Hepatocyte (in vitro differentiated cells): ENCODE measurements at regions not wholly inside any gene's neighbourhood (a gene's known extent, or its start where the extent isn't known, plus 50 kb on each side); places are given as distances from the start of the nearest gene placed in this dataset.
"Not testable (repeated sequence)": the region's sequence is repeated elsewhere in the genome, so short reads cannot be mapped to it uniquely, and the experiment has no call there.

Source experiments
- DNase-seq: peaks from one replicate; pipeline ENCODE4 v3.0.0-alpha.2; 2016; ENCODE audit warnings: low spot score
- H2AFZ ChIP-seq: fragments of 200-600 bp; sonication (generic); 2 replicates; pipeline ENCODE4 v1.6.0; 2016; ENCODE audit warnings: antibody characterized with exemption, mild to moderate bottlenecking
- H3K27ac ChIP-seq: fragments of 200-600 bp; sonication (generic); 2 replicates; pipeline ENCODE4 v1.5.1; 2016; ENCODE audit warnings: mild to moderate bottlenecking
- H3K27me3 ChIP-seq: fragments of 200-600 bp; sonication (generic); 2 replicates; pipeline ENCODE4 v1.6.1; 2016
- H3K36me3 ChIP-seq: fragments of 200-600 bp; sonication (generic); replicated peaks from 2 replicates; pipeline ENCODE4 v1.5.1; 2016; ENCODE audit warnings: low read depth; ENCODE audit not compliant: insufficient read depth
- H3K4me1 ChIP-seq: fragments of 200-600 bp; sonication (generic); 2 replicates; pipeline ENCODE4 v1.5.1; 2016; ENCODE audit warnings: mild to moderate bottlenecking, moderate library complexity; ENCODE audit not compliant: insufficient read depth
- H3K4me2 ChIP-seq: fragments of 200-600 bp; sonication (generic); 2 replicates; pipeline ENCODE4 v1.6.0; 2016
- H3K4me3 ChIP-seq: fragments of 200-600 bp; sonication (generic); 2 replicates; pipeline ENCODE4 v1.5.1; 2016; ENCODE audit warnings: mild to moderate bottlenecking
- H3K79me2 ChIP-seq: fragments of 200-600 bp; sonication (generic); 2 replicates; pipeline ENCODE4 v1.6.0; 2017; ENCODE audit warnings: mild to moderate bottlenecking
- H3K9me2 ChIP-seq: fragments of 200-600 bp; sonication (generic); replicated peaks from 2 replicates; pipeline ENCODE4 v1.6.0; 2017; ENCODE audit warnings: mild to moderate bottlenecking; ENCODE audit not compliant: insufficient read depth
- H3K9me3 ChIP-seq: fragments of 200-600 bp; sonication (generic); 2 replicates; pipeline ENCODE4 v1.5.1; 2016; ENCODE audit warnings: low read depth, mild to moderate bottlenecking
- H4K20me1 ChIP-seq: fragments of 200-600 bp; sonication (generic); 2 replicates; pipeline ENCODE4 v1.6.0; 2016; ENCODE audit warnings: mild to moderate bottlenecking; ENCODE audit not compliant: insufficient read depth, poor library complexity, severe bottlenecking
- CTCF ChIP-seq: fragments of 200-600 bp; sonication (generic); IDR thresholded peaks from 2 replicates; pipeline ENCODE4 v1.5.1; 2016; ENCODE audit warnings: antibody characterized with exemption, mild to moderate bottlenecking; ENCODE audit not compliant: poor library complexity
- EZH2 ChIP-seq: fragments of 200-600 bp; sonication (generic); IDR thresholded peaks from 2 replicates; pipeline ENCODE4 v1.6.1; 2016; ENCODE audit warnings: antibody characterized with exemption, mild to moderate bottlenecking, borderline replicate concordance
- EZH2phosphoT487 ChIP-seq: fragments of 200-600 bp; sonication (generic); IDR thresholded peaks from one replicate; pipeline ENCODE4 v1.6.1; 2018; ENCODE audit warnings: antibody characterized with exemption, mild to moderate bottlenecking, low read depth, moderate library complexity; ENCODE audit not compliant: unreplicated experiment, severe bottlenecking
- WGBS: methylation state at CpG from one replicate; pipeline ENCODE4 v1.1.6; 2016; ENCODE audit warnings: low lambda C conversion rate; ENCODE audit errors: missing lambda C conversion rate; 5-methylcytosine and 5-hydroxymethylcytosine counted together

GRCh38 chr5:91584352-91584751, 201.2 kb upstream of the ARRDC3 start:
- no peak overlapping the region for H2AFZ ChIP-seq
- no peaks in the 10 kb centered on the region for H3K9me2 ChIP-seq
- H3K4me1 ChIP-seq, result no peaks in the 10 kb centered on the region
- no peak for DNase-seq
- TF ChIP-seq EZH2 (no peak), CTCF (no peak), EZH2phosphoT487 (no peak)
- no peak overlapping the region for H3K27ac ChIP-seq
- H3K4me2 ChIP-seq, result no peak overlapping the region
- no peak overlapping the region for H3K4me3 ChIP-seq
- H3K9me3 ChIP-seq, result no peaks in the 10 kb centered on the region
- no peaks in the 10 kb centered on the region for H3K79me2 ChIP-seq
- no peaks in the 10 kb centered on the region for H4K20me1 ChIP-seq
- no peaks in the 10 kb centered on the region for H3K27me3 ChIP-seq
- H3K36me3 ChIP-seq, result no peaks in the 10 kb centered on the region
- 94% methylated on average over 2 of the region's 2 CpGs for WGBS

DNA sequence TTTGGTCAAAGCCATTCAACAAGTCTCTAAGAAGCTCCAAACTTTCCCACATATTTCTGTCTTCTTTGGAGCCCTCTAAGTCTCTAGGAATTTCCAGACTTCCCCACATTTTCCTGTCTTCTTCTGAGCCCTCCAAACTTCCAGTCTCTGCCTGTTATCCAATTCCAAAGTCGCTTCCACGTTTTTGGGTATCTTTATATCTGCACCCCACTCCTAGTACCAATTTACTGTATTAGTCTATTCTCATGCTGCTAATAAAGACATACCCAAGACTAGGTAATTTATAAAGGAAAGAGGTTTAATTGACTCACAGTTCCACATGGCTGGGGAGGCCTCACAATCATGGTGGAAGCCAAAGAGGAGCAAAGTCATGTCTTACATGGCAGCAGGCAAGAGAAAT, 182.9 kb upstream of the ARRDC3 start:
- H3K4me2 ChIP-seq, H3K9me2 ChIP-seq, DNase-seq, H3K36me3 ChIP-seq, H3K79me2 ChIP-seq, H3K4me3 ChIP-seq, H3K9me3 ChIP-seq, H3K4me1 ChIP-seq, H3K27ac ChIP-seq, H4K20me1 ChIP-seq, H2AFZ ChIP-seq, H3K27me3 ChIP-seq: not testable (repeated sequence)
- 94% methylated on average over 2 of the region's 2 CpGs for WGBS

- Histone ChIP-seq H3K9me3 (no peaks in the 10 kb centered on the region), H3K4me1 (no peaks in the 10 kb centered on the region), H3K79me2 (no peaks in the 10 kb centered on the region), H2AFZ (no peak overlapping the region), H3K4me2 (no peak overlapping the region), H3K27me3 (no peaks in the 10 kb centered on the region), H3K27ac (no peak overlapping the region), H3K36me3 (no peaks in the 10 kb centered on the region), H3K9me2 (no peaks in the 10 kb centered on the region), H3K4me3 (no peak overlapping the region), H4K20me1 (no peaks in the 10 kb centered on the region)
- WGBS, result 87% methylated on average over 3 of the region's 3 CpGs
- no peak for DNase-seq
- TF ChIP-seq EZH2phosphoT487 (no peak), EZH2 (no peak), CTCF (no peak)
Observed at GRCh38 chr5:91562922-91563321, 179.8 kb upstream of the ARRDC3 start.

DNA sequence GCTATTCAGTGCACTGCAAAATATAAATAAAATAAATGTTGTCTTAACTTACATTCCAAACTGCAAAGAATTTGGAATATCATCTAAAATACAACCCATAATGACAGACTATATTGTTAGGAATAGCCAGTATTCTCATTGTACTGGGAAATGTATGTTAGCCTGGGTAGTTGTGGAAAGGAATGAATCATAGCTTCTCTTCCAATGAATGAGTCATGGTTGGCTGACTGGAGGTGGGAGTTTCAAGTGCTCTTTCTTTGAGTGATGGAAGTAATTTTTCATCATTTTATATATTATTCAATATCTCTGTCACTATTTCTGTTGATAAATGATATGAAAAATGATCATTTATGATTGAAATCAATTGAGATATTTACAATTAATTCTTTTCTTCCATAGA, 158.6 kb upstream of the ARRDC3 start:
- TF ChIP-seq EZH2phosphoT487, result no peak
- TF ChIP-seq CTCF, result no peak
- no peak for TF ChIP-seq EZH2
- Histone ChIP-seq H3K36me3 (no peaks in the 10 kb centered on the region), H3K4me2 (no peak overlapping the region), H4K20me1 (no peaks in the 10 kb centered on the region), H3K79me2 (no peaks in the 10 kb centered on the region), H3K4me1 (no peaks in the 10 kb centered on the region), H3K9me2 (no peaks in the 10 kb centered on the region), H3K4me3 (no peak overlapping the region), H3K27ac (no peak overlapping the region), H3K9me3 (no peaks in the 10 kb centered on the region), H2AFZ (no peak overlapping the region), H3K27me3 (no peaks in the 10 kb centered on the region)
- DNase-seq, result no peak
